ENCODE measurements at regions not wholly inside any gene's neighbourhood (a gene's known extent, or its start where the extent isn't known, plus 50 kb on each side); places are given as distances from the start of the nearest gene placed in this dataset.
"Not testable (repeated sequence)": the region's sequence is repeated elsewhere in the genome, so short reads cannot be mapped to it uniquely, and the experiment has no call there.

DNA sequence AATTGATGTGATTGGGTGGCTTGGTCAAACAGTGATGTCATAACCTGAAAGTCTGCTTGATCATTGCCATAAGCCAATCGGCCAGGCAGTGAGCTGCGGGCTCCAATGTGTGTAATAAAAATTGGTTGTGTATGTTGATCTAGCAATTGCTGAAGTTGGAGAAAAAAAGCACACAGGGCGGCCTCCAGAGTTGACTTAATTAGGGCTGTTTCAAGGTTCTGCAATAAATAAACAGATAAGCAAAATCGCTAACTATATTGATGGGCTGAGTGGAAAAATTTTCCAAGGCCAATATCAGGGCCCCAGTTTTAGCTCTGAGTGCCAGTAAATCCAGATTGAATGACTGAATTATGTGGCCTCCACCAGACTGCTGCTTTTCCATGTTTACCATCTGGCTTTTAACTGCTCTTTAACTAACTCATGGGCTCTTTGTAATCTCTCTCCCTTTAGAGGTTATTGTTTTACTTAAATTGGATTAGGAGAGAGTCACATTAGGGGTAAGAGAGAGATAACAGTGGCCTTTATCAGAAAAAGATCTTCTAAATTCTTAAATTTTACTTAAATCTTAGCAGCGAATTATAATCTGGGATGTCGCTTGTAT, 160.6 kb upstream of the WDFY3 start:
- TF ChIP-seq, protein P1, sequence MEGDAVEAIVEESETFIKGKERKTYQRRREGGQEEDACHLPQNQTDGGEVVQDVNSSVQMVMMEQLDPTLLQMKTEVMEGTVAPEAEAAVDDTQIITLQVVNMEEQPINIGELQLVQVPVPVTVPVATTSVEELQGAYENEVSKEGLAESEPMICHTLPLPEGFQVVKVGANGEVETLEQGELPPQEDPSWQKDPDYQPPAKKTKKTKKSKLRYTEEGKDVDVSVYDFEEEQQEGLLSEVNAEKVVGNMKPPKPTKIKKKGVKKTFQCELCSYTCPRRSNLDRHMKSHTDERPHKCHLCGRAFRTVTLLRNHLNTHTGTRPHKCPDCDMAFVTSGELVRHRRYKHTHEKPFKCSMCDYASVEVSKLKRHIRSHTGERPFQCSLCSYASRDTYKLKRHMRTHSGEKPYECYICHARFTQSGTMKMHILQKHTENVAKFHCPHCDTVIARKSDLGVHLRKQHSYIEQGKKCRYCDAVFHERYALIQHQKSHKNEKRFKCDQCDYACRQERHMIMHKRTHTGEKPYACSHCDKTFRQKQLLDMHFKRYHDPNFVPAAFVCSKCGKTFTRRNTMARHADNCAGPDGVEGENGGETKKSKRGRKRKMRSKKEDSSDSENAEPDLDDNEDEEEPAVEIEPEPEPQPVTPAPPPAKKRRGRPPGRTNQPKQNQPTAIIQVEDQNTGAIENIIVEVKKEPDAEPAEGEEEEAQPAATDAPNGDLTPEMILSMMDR (IDR thresholded peaks at IDR 0.05; ENCODE audit: insufficient read depth, missing control alignments) = no peak
- DNase-seq (ENCODE audit: insufficient read length, low spot score) (no peak), FAIRE-seq (no peak)

DNA sequence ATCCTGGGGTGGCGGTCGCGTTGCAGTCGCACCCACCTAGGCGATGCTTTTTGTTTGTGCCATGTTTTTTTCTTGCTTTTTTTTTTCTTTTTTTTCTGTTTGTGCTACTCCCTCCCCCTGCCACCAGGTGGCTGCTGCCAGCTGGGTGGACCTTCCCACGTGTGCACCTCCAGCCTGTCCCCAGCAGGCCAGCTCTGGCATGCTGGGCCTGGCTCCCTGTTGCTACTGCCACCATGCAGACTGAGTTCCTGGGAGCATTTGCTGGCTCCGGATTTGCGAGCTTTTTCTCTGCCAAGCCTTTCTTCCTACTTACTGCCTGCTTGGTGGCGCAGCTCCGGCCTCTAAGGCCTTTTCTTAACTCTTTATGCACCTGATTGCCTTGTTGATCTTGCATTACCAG, 161.2 kb upstream of the WDFY3 start:
- TF ChIP-seq, protein P1 (IDR thresholded peaks at IDR 0.05; ENCODE audit: insufficient read depth, missing control alignments) = peak; percentile 41
- no peak for FAIRE-seq
- no peak for DNase-seq (ENCODE audit: insufficient read length, low spot score)

DNA sequence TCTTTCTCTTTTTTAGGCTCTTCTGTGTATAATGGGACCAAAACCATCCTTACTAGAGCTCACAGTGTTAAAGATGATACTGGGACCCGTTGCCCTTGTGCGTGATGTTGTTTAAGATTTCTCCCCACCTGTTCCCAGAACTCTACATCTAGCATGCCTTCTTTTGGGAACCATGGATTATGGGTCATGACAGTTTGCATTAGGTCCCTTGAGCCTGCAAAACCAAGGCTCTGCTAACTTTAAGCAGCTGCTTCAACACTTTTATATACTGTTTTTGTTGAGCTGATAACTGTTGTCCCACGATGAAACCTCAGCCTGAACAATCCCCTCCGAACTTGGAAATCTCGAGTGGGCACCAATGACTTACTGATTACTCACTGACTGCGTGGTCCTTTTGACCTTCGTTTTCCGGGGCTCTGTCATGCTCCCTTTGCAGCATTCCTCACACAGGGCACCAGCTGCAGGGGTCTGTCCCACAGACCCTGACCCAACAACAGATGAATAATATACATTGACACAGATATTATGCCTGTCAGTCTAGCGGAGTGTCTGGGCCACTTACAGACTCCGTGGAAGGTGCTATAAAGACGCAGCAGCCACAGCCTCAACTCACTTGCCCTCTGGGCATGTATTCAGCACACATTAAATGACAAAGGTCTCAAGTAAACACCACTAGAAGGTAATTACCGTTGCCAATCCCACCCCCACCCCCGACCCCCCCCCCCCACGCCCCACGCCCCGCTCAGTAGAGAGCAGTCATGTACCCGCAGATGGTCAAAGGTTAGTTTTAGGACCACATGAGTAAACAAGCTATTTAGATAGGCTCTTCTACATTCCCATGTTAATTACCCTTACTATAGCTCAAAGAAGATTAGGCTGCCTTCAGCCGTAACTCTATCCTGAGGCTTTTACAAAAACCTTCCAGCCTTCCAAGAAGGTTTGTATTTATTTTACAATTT, 162.0 kb upstream of the WDFY3 start:
- DNase-seq (ENCODE audit: insufficient read length, low spot score) (no peak), FAIRE-seq (no peak)
- TF ChIP-seq, protein P1 (IDR thresholded peaks at IDR 0.05; ENCODE audit: insufficient read depth, missing control alignments) = no peak

DNA sequence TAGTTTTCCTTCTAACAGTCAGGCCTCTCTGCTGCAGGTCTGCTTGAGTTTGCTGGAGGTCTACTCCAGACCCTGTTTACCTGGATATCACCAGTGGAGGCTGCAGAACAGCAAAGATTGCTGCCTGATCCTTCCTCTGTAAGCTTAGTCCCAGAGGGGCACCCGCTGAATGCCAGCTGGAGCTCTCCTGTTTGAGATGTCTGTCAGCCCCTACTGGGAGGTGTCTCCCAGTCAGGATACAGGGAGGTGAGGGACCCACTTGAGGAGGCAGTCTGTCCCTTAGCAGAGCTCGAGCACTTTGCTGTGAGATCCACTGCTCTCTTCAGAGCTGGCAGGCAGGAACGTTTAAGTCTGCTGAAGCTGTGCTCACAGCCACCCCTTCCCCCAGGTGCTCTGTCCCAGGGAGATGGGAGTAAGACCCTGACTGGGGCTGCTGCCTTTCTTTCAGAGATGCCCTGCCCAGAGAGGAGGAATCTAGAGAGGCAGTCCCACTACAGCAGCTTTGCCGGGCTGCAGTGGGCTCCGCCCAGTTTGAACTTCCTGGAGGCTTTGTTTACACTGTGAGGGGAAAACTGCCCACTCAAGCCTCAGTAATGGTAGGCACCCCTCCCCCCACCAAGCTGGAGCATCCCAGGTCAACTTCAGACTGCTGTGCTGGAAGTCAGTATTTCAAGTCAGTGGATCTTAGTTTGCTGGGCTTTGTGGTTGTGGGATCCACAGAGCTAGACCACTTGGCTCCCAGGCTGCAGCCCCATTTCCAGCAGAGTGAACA, 163.1 kb upstream of the WDFY3 start:
- not testable (repeated sequence) for FAIRE-seq; DNase-seq (ENCODE audit: insufficient read length, low spot score)

DNA sequence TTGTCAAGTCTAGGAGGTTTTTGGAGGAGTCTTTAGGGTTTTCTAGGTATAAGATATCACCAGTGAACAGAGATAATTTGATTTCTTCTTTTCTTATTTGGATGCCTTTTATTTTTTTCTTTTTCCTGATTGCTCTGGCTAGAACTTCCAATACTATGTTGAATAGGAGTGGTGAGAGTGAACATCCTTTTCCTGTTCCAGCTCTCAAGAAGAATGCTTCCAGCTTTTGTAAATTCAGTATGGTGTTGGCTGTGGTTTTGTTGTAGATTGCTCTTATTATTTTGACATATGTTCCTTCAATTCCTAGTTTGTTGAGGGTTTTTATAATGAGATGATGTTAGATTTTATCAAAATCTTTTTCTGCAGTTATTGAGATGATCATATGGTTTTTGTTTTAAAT, 165.6 kb upstream of the WDFY3 start:
- DNase-seq (ENCODE audit: insufficient read length, low spot score) (no peak), FAIRE-seq (no peak)
- TF ChIP-seq, protein P1 (IDR thresholded peaks at IDR 0.05; ENCODE audit: insufficient read depth, missing control alignments) = no peak

DNA sequence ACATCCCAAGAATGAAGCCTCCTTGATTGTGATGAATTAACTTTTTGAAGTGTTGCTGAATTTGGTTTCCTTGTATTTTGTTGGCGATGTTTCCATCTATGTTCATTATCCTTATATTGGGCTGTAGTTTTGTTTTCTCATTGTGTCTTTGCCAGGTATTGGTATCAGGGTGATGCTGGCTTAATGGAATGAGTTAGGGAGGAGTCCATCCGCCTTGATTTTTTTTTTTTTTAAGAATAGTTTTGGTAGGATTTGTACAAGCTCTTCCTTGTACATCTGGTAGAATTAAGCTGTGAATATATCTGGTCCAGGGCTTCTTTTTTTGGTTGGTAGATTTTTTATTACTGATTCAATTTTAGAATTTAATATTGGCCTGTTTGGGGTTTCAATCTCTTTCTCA, 166.1 kb upstream of the WDFY3 start:
- DNase-seq (ENCODE audit: insufficient read length, low spot score) = no peak
- TF ChIP-seq, protein P1 (IDR thresholded peaks at IDR 0.05; ENCODE audit: insufficient read depth, missing control alignments) = no peak
- no peak for FAIRE-seq

DNA sequence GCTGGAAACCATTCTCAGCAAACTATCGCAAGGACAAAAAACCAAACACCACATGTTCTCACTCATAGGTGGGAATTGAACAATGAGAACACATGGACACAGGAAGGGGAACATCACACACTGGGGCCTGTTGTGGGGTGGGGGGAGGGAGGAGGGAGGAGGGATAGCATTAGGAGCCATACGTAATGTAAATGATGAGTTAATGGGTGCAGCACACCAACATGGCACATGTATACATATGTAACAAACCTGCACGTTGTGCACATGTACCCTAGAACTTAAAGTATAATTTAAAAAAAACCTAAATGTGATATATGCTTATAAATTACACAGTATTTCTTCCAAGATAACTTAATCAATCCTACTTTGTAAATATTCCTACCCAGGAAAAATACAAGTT, 173.3 kb upstream of the WDFY3 start:
- DNase-seq (ENCODE audit: insufficient read length, low spot score); FAIRE-seq: not testable (repeated sequence)
